ENCODE measurements at regions not wholly inside any gene's neighbourhood (a gene's known extent, or its start where the extent isn't known, plus 50 kb on each side); places are given as distances from the start of the nearest gene placed in this dataset.
"Not testable (repeated sequence)": the region's sequence is repeated elsewhere in the genome, so short reads cannot be mapped to it uniquely, and the experiment has no call there.

DNA sequence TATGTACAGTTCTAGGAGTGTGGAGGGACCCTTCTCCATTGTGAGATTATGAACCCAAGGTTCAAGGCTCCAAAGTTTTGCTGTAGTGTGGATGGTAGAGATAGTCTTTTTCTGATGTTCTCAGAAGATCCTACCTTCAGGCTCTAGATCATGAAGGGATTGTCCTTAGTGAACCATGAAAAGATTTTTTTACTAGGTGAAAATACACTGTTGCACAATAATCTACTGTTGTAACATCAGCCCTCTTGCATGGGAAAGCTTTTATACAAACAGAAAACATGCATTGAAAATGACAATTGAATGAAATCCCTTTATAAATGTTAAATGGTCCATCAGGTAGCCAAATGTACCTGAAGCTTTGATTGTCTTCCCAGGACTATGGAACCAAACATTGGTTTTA lies 177.8 kb downstream of the FAM76B start:
- TF ChIP-seq, protein P1, sequence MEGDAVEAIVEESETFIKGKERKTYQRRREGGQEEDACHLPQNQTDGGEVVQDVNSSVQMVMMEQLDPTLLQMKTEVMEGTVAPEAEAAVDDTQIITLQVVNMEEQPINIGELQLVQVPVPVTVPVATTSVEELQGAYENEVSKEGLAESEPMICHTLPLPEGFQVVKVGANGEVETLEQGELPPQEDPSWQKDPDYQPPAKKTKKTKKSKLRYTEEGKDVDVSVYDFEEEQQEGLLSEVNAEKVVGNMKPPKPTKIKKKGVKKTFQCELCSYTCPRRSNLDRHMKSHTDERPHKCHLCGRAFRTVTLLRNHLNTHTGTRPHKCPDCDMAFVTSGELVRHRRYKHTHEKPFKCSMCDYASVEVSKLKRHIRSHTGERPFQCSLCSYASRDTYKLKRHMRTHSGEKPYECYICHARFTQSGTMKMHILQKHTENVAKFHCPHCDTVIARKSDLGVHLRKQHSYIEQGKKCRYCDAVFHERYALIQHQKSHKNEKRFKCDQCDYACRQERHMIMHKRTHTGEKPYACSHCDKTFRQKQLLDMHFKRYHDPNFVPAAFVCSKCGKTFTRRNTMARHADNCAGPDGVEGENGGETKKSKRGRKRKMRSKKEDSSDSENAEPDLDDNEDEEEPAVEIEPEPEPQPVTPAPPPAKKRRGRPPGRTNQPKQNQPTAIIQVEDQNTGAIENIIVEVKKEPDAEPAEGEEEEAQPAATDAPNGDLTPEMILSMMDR (IDR thresholded peaks at IDR 0.05) = no peak
- TF ChIP-seq ZFX (IDR thresholded peaks at IDR 0.05; ENCODE audit: borderline replicate concordance) = no peak
- no peak overlapping the region for H3K27ac ChIP-seq

DNA sequence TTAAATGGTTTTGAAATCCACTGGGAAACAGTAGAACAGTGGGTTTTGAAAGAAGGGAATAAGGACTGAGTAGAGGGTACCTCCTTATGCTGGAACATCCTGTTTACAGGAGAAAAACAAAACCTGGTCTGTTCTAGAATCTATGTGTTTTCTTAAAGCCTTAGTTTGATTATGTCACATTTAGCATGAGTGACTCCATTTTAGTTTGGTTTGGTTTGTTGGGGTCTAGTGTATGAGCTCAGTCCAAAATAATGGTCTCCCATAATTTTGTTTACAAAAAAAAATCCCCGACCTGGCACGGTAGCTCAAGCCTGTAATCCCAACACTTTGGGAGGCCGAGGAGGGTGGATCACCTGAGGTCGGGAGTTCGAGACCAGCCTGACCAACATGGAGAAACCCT lies 179.4 kb downstream of the FAM76B start:
- H3K27ac ChIP-seq = not testable (repeated sequence)

DNA sequence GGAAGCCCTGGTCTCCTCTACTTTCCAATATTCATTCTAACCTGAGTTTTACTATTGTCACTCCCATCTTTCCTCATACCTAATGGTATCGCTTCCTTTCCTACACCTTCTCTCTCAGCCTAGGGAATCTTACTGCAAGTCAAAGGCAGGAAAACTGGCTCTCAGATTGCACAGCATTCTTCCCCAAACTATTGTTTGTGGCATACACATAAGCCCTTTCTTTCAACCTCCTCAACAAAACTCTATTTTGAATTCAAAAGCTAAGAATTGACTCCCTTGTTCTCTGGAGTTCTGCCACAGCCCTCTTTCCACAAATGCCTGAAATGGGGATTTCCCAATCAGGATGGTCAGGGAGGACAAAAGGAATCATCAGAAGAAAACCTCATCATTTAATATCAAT lies 181.5 kb downstream of the FAM76B start:
- H3K27ac ChIP-seq = no peak overlapping the region
- TF ChIP-seq, protein P1 (IDR thresholded peaks at IDR 0.05) = no peak
- TF ChIP-seq ZFX (IDR thresholded peaks at IDR 0.05; ENCODE audit: borderline replicate concordance) = no peak

DNA sequence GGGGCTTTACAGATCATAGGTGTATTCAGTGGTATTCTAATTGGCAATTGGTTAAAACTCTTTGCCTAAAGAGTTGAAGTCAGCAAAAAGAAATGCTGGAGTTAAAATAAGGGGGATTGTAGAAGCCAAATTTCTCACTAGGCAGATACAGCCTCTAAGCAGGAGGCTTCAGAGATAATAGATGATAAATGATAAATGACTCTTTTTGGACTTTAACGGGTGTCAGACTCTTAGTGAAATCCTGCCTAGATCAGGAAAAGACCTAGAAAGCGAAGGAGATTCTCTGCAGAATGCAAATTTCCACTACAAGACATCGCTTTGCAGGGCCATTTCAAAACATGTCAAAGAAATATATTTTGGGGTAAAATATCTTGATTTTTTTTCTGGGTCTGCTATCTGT lies 182.8 kb downstream of the FAM76B start:
- H3K27ac ChIP-seq = no peak overlapping the region
- no peak for TF ChIP-seq ZFX (IDR thresholded peaks at IDR 0.05; ENCODE audit: borderline replicate concordance)
- TF ChIP-seq, protein P1 (IDR thresholded peaks at IDR 0.05) = no peak

GRCh38 chr11:95605271-95605940 lies 184.2 kb downstream of the FAM76B start:
- no peak overlapping the region for H3K27ac ChIP-seq
- TF ChIP-seq, protein P1 (IDR thresholded peaks at IDR 0.05) = no peak
- TF ChIP-seq ZFX (IDR thresholded peaks at IDR 0.05; ENCODE audit: borderline replicate concordance) = no peak

GRCh38 chr11:95599959-95600586 lies 189.5 kb downstream of the FAM76B start:
- TF ChIP-seq, protein P1 (IDR thresholded peaks at IDR 0.05) = no peak
- no peak for TF ChIP-seq ZFX (IDR thresholded peaks at IDR 0.05; ENCODE audit: borderline replicate concordance)
- H3K27ac ChIP-seq = no peak overlapping the region

GRCh38 chr11:95595973-95596489 lies 193.6 kb downstream of the FAM76B start:
- TF ChIP-seq, protein P1 (IDR thresholded peaks at IDR 0.05) = no peak
- no peak for TF ChIP-seq ZFX (IDR thresholded peaks at IDR 0.05; ENCODE audit: borderline replicate concordance)
- H3K27ac ChIP-seq = no peak overlapping the region
